ENCODE measurements at regions not wholly inside any gene's neighbourhood (a gene's known extent, or its start where the extent isn't known, plus 50 kb on each side); places are given as distances from the start of the nearest gene placed in this dataset.

- TF ChIP-seq CTCF (IDR thresholded peaks at IDR 0.05) (no peak), POLR2A (IDR thresholded peaks at IDR 0.05) (no peak)
Observed at GRCh38 chr11:44408711-44409470, 99.0 kb upstream of the ALX4 start.

Data from uterus (tissue), 2 donors.